Heart left ventricle (tissue), 16 donors: ENCODE measurements at regions not wholly inside any gene's neighbourhood (a gene's known extent, or its start where the extent isn't known, plus 50 kb on each side); places are given as distances from the start of the nearest gene placed in this dataset.

Experiments used
- ATAC-seq, 4 donors: fragments of 200-7000 bp; cut with Tn5 transposase; one replicate each; pipeline ENCODE4 v1.9.1; 2020 to 2022; ENCODE audit warnings: moderate library complexity in 4 of 4, mild to moderate bottlenecking in 3 of 4, moderate number of reproducible peaks in 1 of 4
- DNase-seq, 5 donors: peaks; one replicate each; pipeline ENCODE4 v3.0.0-alpha.2; 2020
- H3K27ac ChIP-seq, 12 donors: fragments of 200-600 bp; sonication (generic) in 4 of 12; one replicate each; pipeline versions ENCODE4 v1.5.0 to v1.8.0; 2016 to 2022; ENCODE audit warnings: mild to moderate bottlenecking in 2 of 12
- H3K27me3 ChIP-seq, 9 donors: fragments of 200-600 bp; sonication (generic) in 2 of 9; one replicate each; pipeline versions ENCODE4 v1.5.1 to v1.8.0; 2016 to 2022; ENCODE audit warnings: mild to moderate bottlenecking in 3 of 9
- H3K36me3 ChIP-seq, 9 donors: fragments of 200-600 bp; sonication (generic) in 2 of 9; one replicate each; pipeline versions ENCODE4 v1.5.0 to v1.8.0; 2018 to 2022; ENCODE audit warnings: mild to moderate bottlenecking in 2 of 9
- H3K4me1 ChIP-seq, 12 donors: fragments of 200-600 bp; sonication (generic) in 4 of 12; one replicate each; pipeline versions ENCODE4 v1.5.0 to v1.8.0; 2016 to 2022; ENCODE audit warnings: mild to moderate bottlenecking in 3 of 12
- H3K4me3 ChIP-seq, 12 donors: fragments of 200-600 bp; sonication (generic) in 4 of 12; one replicate each; pipeline versions ENCODE4 v1.5.0 to v1.8.0; 2017 to 2022; ENCODE audit warnings: mild to moderate bottlenecking in 9 of 12, moderate library complexity in 4 of 12
- H3K9me3 ChIP-seq, 12 donors: fragments of 200-600 bp; sonication (generic) in 4 of 12; one replicate each; pipeline versions ENCODE4 v1.5.0 to v1.8.0; 2016 to 2022; ENCODE audit warnings: mild to moderate bottlenecking in 1 of 12
- POLR2A ChIP-seq, 2 donors: fragments of 450-650 bp; IDR thresholded peaks; one replicate each; pipeline ENCODE4 v1.6.1; 2017; ENCODE audit warnings: antibody characterized with exemption in 2 of 2, mild to moderate bottlenecking in 2 of 2, moderate library complexity in 2 of 2
- WGBS, 4 donors: extraction: QIAGEN DNeasy Blood & Tissue Kit in 2 of 4; methylation state at CpG; one replicate each; pipeline versions ENCODE4 v1.1.5 to v1.1.7; 2013 to 2018; 5-methylcytosine and 5-hydroxymethylcytosine counted together
- intact Hi-C, 10 donors: fragments of 100-400 bp; cut with DNase I; formaldehyde crosslinking; loops; one replicate each; pipeline versions ENCODE4 v1.11.1 to v1.14.2; 2022
- TF ChIP-seq, protein P1 (sequence below), 12 donors: fragments of 200-600 bp; sonication (generic) in 4 of 12; IDR thresholded peaks; one replicate each; pipeline versions ENCODE4 v1.5.0 to v1.8.0; 2018 to 2022; ENCODE audit warnings: antibody characterized with exemption in 12 of 12, mild to moderate bottlenecking in 5 of 12
- donor health status: ischemic (EF 13 %, LVEDD 7.1; RV severe dilation, severe dysfunction).
- donor health status: healthy with polysubstance abuse.
- donor health status: DM: no; HTN: yes; CAD: no.
- donor health status: DM: no; HTN: no; CAD: no.
- donor health status: ischemic (EF 25% LVEDD 6.9; RV normal size, moderate dysfunction).
- donor health status: ischemic (EF 25% LVEDD 5.7; RV mildly dilated, moderate dysfunction).
- donor health status: healthy.
- donor health status: DM: yes; HTN: yes; CAD: no.
- donor health status: ischemic (EF 35%, LVEDD 5.7; RV mildly dilated, moderate dysfunction).
- donor health status: nonischemic (EF 11% LVEDD 7.7; RV severe dilation, severe dysfunction).
- donor health status: DM: yes; HTN: yes; CAD: no.
- donor health status: PGD.
- donor health status: ischemic (EF 29% LVEDD 5.4; RV normal size, mild dysfunction).
- donor health status: nonischemic (EF 23%, LVEDD 6.1; RV moderate dilation, normal function).

GRCh38 chr2:215751200-215751910 is 262.0 kb downstream of the MREG start:
- no peak for DNase-seq
- WGBS, 4 donors = 92 to 93% (median 93%) methylated on average over 3 of the region's 3 CpGs
- no peak overlapping the region for H3K27ac ChIP-seq
- peaks cover 0 to 63% (median 19%) of the 10 kb centered on the region in 12 donors for H3K4me1 ChIP-seq
- H3K36me3 ChIP-seq = no peaks in the 10 kb centered on the region
- H3K9me3 ChIP-seq = no peaks in the 10 kb centered on the region
- no peak for TF ChIP-seq POLR2A (IDR thresholded peaks at IDR 0.05)
- TF ChIP-seq, protein P1, sequence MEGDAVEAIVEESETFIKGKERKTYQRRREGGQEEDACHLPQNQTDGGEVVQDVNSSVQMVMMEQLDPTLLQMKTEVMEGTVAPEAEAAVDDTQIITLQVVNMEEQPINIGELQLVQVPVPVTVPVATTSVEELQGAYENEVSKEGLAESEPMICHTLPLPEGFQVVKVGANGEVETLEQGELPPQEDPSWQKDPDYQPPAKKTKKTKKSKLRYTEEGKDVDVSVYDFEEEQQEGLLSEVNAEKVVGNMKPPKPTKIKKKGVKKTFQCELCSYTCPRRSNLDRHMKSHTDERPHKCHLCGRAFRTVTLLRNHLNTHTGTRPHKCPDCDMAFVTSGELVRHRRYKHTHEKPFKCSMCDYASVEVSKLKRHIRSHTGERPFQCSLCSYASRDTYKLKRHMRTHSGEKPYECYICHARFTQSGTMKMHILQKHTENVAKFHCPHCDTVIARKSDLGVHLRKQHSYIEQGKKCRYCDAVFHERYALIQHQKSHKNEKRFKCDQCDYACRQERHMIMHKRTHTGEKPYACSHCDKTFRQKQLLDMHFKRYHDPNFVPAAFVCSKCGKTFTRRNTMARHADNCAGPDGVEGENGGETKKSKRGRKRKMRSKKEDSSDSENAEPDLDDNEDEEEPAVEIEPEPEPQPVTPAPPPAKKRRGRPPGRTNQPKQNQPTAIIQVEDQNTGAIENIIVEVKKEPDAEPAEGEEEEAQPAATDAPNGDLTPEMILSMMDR (IDR thresholded peaks at IDR 0.05) = no peak
- intact Hi-C loops = no loop called here
- H3K27me3 ChIP-seq = no peaks in the 10 kb centered on the region
- no peak for ATAC-seq
- H3K4me3 ChIP-seq = no peak overlapping the region

DNA sequence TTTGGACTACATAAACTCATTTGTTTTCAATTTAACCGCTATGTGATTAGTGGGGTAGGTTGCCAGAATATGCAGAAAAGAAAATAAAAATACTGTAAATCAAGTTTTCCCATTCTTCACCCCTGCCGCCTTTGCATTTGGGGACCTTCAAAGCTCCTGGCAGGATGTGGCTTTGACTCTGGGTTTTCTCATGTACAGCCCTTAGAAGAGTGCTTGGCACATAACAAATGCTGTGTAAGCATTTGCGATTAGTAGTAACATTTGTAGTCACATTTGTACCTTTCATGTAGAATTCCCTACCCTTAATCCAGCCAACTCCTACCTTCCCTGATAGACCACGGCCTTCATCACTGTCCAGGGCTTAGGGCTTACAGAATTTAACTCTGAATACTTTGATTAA is 262.6 kb downstream of the MREG start:
- no peak overlapping the region for H3K27ac ChIP-seq
- TF ChIP-seq, protein P1 (IDR thresholded peaks at IDR 0.05) = no peak
- TF ChIP-seq POLR2A (IDR thresholded peaks at IDR 0.05) = no peak

DNA sequence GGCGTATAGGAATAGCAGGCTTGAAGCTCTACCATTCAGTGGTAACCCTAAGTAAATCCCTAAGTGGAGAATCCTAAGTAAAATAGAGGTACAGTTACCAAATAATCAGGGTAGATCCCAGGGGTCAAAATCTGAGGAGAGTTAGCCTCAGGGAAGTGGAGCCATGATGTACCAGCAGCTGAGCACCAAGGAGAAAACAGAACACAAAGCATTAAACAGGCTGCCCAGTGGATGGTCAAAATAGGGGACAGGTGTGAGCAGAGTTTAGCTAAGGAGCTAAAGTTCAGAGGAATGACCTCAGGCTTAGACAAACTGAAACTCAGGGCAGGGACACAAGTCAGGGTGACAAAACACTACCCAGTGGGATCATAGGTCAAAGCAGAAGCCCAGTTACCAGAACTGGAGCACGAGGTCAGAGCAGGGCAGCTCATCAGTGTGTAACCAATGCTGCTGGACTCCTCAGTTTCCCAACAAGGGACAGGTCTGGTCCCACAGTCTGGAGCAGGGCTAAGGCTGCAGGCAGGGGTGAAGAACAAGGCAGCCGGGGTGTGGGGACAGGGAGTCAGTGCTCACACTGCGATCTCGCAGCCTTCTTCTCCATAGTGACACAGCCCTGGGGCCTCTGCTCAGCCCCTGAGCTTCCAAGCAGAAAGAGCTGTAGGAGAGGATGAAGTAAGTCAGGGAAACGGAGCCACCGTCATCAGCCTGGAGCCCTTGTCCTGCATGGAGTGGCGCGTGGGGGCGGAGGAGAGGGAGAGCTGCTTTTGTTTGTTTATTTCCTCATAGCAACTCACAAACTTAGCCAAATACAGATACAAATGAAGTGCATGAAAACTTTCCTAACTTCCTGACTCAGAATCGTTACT is 264.0 kb downstream of the MREG start:
- Histone ChIP-seq H3K9me3 (no peaks in the 10 kb centered on the region), H3K4me3 (no peak overlapping the region), H3K27me3 (no peaks in the 10 kb centered on the region), H3K36me3 (no peaks in the 10 kb centered on the region), H3K4me1 (peaks cover 0 to 55% (median 19%) of the 10 kb centered on the region in 12 donors), H3K27ac (peak overlapping the region in 7 of 12 donors; percentile 32 to 76 (median 56))
- TF ChIP-seq POLR2A (IDR thresholded peaks at IDR 0.05) = no peak
- TF ChIP-seq, protein P1 (IDR thresholded peaks at IDR 0.05) = no peak
- DNase-seq (peak; percentile 69 to 82 (median 72)), ATAC-seq (peak; percentile 69 to 91 (median 85))
- intact Hi-C loops = no loop called here
- 57 to 67% (median 63%) methylated on average over 11 of the region's 11 CpGs for WGBS, 4 donors

More for the DNA sequence above, 262.6 kb downstream of the MREG start:
- intact Hi-C loops = no loop called here
- Histone ChIP-seq H3K4me1 (peaks cover 0 to 62% (median 19%) of the 10 kb centered on the region in 12 donors), H3K9me3 (no peaks in the 10 kb centered on the region), H3K4me3 (no peak overlapping the region), H3K27me3 (no peaks in the 10 kb centered on the region), H3K36me3 (no peaks in the 10 kb centered on the region)
- ATAC-seq (no peak), DNase-seq (no peak)
- 86 to 91% (median 88%) methylated on average over 4 of the region's 4 CpGs for WGBS, 4 donors

DNA sequence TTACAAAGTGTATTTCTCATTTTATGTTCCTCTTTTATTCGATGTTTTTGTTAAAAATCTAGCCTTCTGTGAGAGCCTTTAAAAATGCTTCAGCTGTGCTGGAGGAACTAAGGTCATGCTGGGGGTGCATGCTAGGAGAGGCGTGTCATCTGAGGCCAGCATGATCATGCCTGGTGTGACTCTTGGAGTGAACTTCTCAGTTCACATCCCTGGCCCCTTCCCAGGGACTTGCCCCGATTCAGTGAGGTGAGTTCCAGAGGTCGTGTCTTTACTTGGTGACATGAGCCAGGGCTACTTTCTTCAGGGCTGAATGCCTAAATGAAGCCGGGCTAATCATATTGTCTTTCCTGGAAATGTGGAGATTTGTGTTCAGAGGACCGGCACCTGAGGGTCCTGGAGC is 264.9 kb downstream of the MREG start:
- ATAC-seq = peak in 3 of 4 donors; percentile 33 to 70 (median 59)
- peak overlapping the region in 4 of 12 donors; percentile 39 to 76 (median 50) for H3K27ac ChIP-seq
- H3K4me3 ChIP-seq = no peak overlapping the region
- DNase-seq = peak in 3 of 5 donors; percentile 41 to 51 (median 42)
- intact Hi-C loops = no loop called here
- no peaks in the 10 kb centered on the region for H3K36me3 ChIP-seq
- H3K27me3 ChIP-seq = no peaks in the 10 kb centered on the region
- peaks cover 0 to 55% (median 19%) of the 10 kb centered on the region in 12 donors for H3K4me1 ChIP-seq
- WGBS, 4 donors = 33 to 51% (median 42%) methylated on average over 5 to 6 of the region's 6 CpGs
- no peak for TF ChIP-seq POLR2A (IDR thresholded peaks at IDR 0.05)
- TF ChIP-seq, protein P1 (IDR thresholded peaks at IDR 0.05) = no peak
- H3K9me3 ChIP-seq = no peaks in the 10 kb centered on the region
